Fibroblast of the aortic adventitia (primary cell): ENCODE measurements at regions not wholly inside any gene's neighbourhood (a gene's known extent, or its start where the extent isn't known, plus 50 kb on each side); places are given as distances from the start of the nearest gene placed in this dataset.

Experiments used
- DNase-seq: peaks from one replicate; pipeline ENCODE4 v3.0.0-alpha.2; 2010; ENCODE audit warnings: low read depth
- H3K4me3 ChIP-seq: 2 replicates; pipeline ENCODE4 v1.5.1; 2011; ENCODE audit warnings: low read depth, mild to moderate bottlenecking, control low read depth, low read length, moderate library complexity
- TF ChIP-seq, protein P1 (sequence below): IDR thresholded peaks from 2 replicates; pipeline ENCODE4 v1.5.1; 2011; ENCODE audit warnings: mild to moderate bottlenecking, low read length, control low read depth, inconsistent platforms; ENCODE audit not compliant: insufficient read depth

DNA sequence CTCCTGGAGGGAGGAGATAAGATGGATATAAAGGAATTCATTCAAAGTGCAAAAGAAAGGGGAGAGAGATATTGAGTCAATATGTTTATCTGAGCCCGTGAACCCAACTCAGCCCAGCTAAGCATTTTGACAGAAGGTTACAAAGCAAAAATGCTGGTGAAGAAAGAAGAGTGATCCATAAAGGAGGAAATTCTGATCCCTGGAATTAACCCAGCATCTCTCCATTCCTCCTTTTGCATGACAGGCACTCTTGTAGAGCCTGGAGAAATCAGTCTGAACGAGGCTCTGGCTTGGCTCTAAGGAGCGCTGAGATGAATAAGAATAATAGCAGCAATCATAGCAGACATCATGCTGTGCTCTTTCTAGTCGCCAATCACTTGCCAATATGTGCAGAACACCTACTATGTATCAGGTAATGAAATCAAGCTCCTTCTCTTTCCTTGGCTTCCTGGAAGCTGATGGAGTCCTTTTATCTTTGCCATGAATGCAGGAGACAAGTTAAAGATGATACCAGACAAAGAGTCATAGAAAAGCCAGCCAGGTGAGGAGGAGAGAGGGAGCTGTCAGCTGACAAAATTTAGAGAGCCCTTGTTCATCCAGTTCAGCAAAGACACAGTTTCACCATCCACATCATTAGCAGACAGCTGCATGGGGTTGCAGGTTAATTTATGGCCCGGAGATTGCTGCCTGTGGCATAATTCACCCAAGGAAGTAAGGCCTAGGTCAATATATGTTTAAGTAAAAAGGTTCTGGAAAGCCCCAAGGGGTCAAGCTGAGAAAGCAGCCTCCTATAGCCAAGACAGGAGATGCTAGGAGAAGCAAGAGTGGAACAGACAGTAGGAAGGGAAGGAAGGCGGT is 476.5 kb upstream of the TBX3 start:
- H3K4me3 ChIP-seq: no peak overlapping the region

DNA sequence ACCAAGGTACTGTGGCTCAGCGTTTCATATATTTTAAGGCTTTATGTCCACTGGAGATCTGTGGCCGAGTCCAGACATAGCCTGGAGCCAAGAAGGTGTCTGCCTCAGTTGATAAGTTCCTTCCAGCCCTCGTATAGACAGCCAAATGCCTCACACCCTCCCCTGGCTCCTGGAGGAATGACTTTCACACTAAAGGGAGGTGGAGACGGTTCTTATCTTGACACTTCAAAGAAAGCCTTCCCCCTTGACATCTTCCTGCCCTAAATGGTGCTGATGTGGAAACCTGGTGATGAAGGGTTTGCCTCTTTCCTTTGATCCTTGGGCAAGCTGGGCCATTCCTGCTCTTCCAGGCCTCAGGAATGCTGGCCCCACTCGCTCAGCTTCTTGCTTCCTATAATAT is 474.8 kb upstream of the TBX3 start:
- H3K4me3 ChIP-seq: no peak overlapping the region
- peak; percentile 74 for DNase-seq
- TF ChIP-seq, protein P1, sequence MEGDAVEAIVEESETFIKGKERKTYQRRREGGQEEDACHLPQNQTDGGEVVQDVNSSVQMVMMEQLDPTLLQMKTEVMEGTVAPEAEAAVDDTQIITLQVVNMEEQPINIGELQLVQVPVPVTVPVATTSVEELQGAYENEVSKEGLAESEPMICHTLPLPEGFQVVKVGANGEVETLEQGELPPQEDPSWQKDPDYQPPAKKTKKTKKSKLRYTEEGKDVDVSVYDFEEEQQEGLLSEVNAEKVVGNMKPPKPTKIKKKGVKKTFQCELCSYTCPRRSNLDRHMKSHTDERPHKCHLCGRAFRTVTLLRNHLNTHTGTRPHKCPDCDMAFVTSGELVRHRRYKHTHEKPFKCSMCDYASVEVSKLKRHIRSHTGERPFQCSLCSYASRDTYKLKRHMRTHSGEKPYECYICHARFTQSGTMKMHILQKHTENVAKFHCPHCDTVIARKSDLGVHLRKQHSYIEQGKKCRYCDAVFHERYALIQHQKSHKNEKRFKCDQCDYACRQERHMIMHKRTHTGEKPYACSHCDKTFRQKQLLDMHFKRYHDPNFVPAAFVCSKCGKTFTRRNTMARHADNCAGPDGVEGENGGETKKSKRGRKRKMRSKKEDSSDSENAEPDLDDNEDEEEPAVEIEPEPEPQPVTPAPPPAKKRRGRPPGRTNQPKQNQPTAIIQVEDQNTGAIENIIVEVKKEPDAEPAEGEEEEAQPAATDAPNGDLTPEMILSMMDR: peak; percentile 12

More for the DNA sequence above, 476.5 kb upstream of the TBX3 start:
- DNase-seq: no peak
- TF ChIP-seq, protein P1: no peak

DNA sequence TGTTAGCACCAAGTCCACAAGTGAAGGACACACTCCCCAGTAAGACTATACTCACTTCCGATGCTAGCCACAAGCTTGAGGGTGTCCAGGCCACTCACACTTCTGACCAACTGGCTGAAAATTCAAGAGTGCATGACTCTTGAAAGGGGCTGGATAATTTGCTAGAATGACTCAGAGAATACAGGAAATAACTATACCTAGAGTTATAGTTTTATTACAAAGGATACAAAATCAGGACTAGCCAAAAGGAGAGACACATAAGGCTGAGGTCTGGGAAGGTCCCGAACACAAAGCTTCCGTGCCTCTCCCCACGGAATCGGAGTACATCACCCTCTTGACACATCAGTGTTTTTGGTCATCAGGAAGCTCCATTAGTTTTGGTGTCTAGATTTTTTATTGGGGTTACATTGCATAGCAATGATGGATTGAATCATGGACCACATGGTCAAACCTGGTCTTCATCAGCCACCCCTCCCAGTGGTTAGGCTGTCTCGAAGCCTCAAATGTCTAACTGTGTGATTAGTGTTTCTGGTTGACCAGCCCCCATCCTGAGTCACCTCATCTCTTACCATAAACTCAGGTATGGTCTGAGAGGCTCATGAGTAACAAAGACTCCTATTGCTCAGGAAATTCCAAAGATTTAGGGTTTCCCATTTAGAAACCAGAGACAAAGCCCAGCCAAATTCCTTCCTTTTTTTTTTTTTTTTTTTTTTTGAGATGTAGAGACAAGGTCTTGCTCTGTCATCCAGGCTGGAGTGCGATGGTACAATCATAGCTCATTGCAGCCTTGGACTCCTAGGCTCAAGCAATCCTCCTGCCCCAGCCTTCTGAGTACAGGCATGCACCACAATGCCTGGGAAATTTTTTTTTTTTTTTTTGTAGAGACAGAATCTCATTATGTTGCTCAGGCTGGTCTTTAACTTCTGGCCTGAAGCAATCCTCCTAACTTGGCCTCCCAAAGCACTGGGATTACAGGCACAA is 472.0 kb upstream of the TBX3 start:
- TF ChIP-seq, protein P1: no peak
- peak; percentile 91 for DNase-seq
- no peak overlapping the region for H3K4me3 ChIP-seq

DNA sequence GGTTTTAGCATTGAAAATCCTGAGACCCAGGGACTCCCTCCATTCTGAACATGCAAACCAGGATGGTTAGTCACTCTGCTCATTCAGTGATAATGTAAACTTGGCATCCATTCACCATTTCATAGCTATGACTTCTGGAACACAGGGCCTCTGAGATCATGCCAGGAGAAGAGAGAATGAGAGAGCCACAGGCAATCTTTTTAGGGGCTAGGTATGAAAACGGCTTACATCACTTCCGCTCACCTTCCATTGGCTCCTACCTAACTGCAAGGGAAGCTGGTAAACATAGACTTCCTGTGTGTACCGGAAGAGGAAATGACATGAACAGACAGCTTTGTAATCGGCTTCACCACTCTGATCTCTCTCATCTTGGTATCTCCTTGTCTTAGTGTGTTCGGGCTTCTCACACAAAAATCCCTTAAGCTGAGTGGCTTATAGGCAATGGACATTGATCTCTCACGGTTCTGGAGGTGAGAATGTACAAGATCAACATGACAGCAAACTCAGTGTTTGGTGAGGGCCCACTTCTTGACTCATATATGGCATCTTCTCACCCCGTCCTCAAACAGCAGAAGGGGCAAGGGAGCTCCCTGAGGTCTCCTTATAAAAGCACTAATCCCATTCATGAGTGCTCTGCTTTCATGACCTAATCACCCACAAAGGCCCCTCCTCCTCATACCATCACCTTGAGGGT is 465.9 kb upstream of the TBX3 start:
- H3K4me3 ChIP-seq: no peak overlapping the region
- peak; percentile 91 for DNase-seq
- TF ChIP-seq, protein P1: no peak

DNA sequence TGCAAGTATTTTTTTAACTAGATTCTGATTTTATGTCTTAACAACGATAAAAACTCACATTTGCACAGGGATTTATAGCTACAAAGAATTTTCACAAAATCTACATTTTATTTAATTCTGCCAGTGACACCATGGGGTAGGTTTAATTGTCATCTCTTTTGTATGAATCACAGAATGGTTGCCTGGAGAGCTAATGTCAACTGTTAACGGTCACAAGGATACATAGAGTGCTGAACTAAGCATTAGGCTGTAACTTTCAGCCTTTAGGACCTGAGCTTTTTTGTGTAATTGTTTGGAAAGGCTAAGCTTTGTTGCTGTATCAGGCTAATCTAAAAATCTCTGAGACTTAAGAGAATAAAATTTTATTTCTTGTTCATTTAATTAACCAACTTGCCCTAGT is 465.3 kb upstream of the TBX3 start:
- TF ChIP-seq, protein P1: no peak
- no peak overlapping the region for H3K4me3 ChIP-seq
- no peak for DNase-seq

DNA sequence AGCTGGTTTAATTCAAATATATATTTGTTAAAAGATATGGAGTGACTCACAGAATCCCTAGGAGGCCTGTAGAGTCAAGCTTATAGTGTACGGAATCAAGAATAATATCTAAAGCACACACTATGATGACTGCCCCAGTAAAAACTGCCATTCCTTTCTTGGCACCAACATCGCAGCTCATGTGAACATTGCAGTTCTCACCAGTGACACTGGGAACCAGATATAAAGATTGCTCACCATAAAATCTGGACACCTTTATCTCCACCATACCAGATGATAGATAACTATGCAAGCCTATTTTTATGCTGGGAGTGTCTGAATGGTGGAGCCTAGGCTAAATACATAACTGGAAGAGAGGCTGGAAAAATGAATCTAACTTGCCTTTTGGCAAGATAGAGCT is 463.9 kb upstream of the TBX3 start:
- TF ChIP-seq, protein P1: no peak
- no peak overlapping the region for H3K4me3 ChIP-seq
- DNase-seq: peak; percentile 86
